Glutamatergic neuron (in vitro differentiated cells): ENCODE measurements at regions not wholly inside any gene's neighbourhood (a gene's known extent, or its start where the extent isn't known, plus 50 kb on each side); places are given as distances from the start of the nearest gene placed in this dataset.
A peak's percentile ranks its signal among the peaks of the same experiment; 100 is the strongest.
"Not testable (repeated sequence)": the region's sequence is repeated elsewhere in the genome, so short reads cannot be mapped to it uniquely, and the experiment has no call there.

Experiments used
- DNase-seq: peaks from one replicate; pipeline ENCODE4 v3.0.0; 2022
- H3K27ac Mint-ChIP-seq: one replicate; pipeline ENCODE4 v1.8.0; 2020; ENCODE audit warnings: mild to moderate bottlenecking, mixed read lengths, inconsistent platforms; ENCODE audit not compliant: unreplicated experiment
- H3K27me3 Mint-ChIP-seq: one replicate; pipeline ENCODE4 v1.8.0; 2020; ENCODE audit warnings: mild to moderate bottlenecking, moderate library complexity, mixed read lengths, inconsistent platforms; ENCODE audit not compliant: unreplicated experiment
- H3K36me3 Mint-ChIP-seq: one replicate; pipeline ENCODE4 v1.8.0; 2020; ENCODE audit warnings: mild to moderate bottlenecking, mixed read lengths, inconsistent platforms; ENCODE audit not compliant: unreplicated experiment
- H3K4me1 Mint-ChIP-seq: one replicate; pipeline ENCODE4 v1.8.0; 2020; ENCODE audit warnings: mild to moderate bottlenecking, low read depth, mixed read lengths, inconsistent platforms; ENCODE audit not compliant: unreplicated experiment
- H3K4me3 Mint-ChIP-seq: one replicate; pipeline ENCODE4 v1.8.0; 2020; ENCODE audit warnings: mild to moderate bottlenecking, mixed read lengths, inconsistent platforms; ENCODE audit not compliant: unreplicated experiment
- H3K9me3 Mint-ChIP-seq: one replicate; pipeline ENCODE4 v1.8.0; 2020; ENCODE audit warnings: mild to moderate bottlenecking, moderate library complexity, mixed read lengths, inconsistent platforms; ENCODE audit not compliant: unreplicated experiment
- CTCF ChIP-seq: fragments of 200-600 bp; sonication (generic); IDR thresholded peaks from one replicate; pipeline ENCODE4 v1.5.0; 2021; ENCODE audit not compliant: partially characterized antibody, unreplicated experiment

- no peak for DNase-seq
- TF ChIP-seq CTCF = no peak
- no peaks in the 10 kb centered on the region for H3K4me1 Mint-ChIP-seq
- H3K4me3 Mint-ChIP-seq = no peak overlapping the region
- H3K36me3 Mint-ChIP-seq = no peaks in the 10 kb centered on the region
- peaks cover 2% of the 10 kb centered on the region for H3K9me3 Mint-ChIP-seq
- no peaks in the 10 kb centered on the region for H3K27me3 Mint-ChIP-seq
- no peak overlapping the region for H3K27ac Mint-ChIP-seq
Measured at GRCh38 chr3:18712713-18713576, 287.8 kb upstream of the SATB1 start.

- peaks cover 12% of the 10 kb centered on the region for H3K36me3 Mint-ChIP-seq
- H3K27me3 Mint-ChIP-seq = peaks cover 1% of the 10 kb centered on the region
- H3K4me1 Mint-ChIP-seq = no peaks in the 10 kb centered on the region
- H3K27ac Mint-ChIP-seq = no peak overlapping the region
- no peaks in the 10 kb centered on the region for H3K9me3 Mint-ChIP-seq
- no peak for DNase-seq
- TF ChIP-seq CTCF = no peak
- H3K4me3 Mint-ChIP-seq = no peak overlapping the region
Measured at GRCh38 chr3:18704326-18704725, 279.2 kb upstream of the SATB1 start.

- TF ChIP-seq CTCF = no peak
- Mint-ChIP-seq H3K27ac (no peak overlapping the region), H3K27me3 (peaks cover 3% of the 10 kb centered on the region), H3K9me3 (no peaks in the 10 kb centered on the region), H3K4me1 (no peaks in the 10 kb centered on the region), H3K4me3 (no peak overlapping the region), H3K36me3 (peaks cover 12% of the 10 kb centered on the region)
- no peak for DNase-seq
Measured at GRCh38 chr3:18703798-18704197, 278.7 kb upstream of the SATB1 start.

GRCh38 chr3:18693588-18694329, 268.6 kb upstream of the SATB1 start:
- H3K4me3 Mint-ChIP-seq = peak overlapping the region; percentile 73
- H3K27me3 Mint-ChIP-seq, H3K9me3 Mint-ChIP-seq, H3K27ac Mint-ChIP-seq, H3K4me1 Mint-ChIP-seq, DNase-seq, H3K36me3 Mint-ChIP-seq: not testable (repeated sequence)

- Mint-ChIP-seq H3K36me3 (no peaks in the 10 kb centered on the region), H3K4me3 (no peak overlapping the region), H3K27ac (no peak overlapping the region), H3K9me3 (no peaks in the 10 kb centered on the region), H3K4me1 (no peaks in the 10 kb centered on the region), H3K27me3 (no peaks in the 10 kb centered on the region)
- DNase-seq = no peak
- TF ChIP-seq CTCF = no peak
Measured at GRCh38 chr3:18687286-18687685, 262.1 kb upstream of the SATB1 start.
